ENCODE measurements at regions not wholly inside any gene's neighbourhood (a gene's known extent, or its start where the extent isn't known, plus 50 kb on each side); places are given as distances from the start of the nearest gene placed in this dataset.

DNA sequence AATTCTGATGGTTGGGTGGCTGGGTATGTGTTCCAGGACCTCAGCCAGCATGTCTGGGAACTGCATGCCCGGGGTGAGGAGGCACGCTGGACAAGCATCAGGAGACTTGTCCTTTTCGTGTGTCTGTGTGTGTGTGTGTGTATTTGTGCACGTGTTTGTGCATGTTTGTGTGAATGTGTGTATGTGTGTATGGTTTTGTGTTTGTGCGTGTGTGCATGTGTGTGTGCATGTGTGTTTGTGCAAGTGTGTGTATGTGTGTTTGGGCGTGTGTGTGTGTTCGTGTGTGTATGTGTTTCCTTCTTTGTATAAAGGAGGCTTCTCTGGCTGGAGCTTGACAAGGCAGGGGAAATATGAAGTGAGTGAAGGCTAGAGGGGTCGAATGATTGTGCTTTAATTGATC is 491.5 kb downstream of the IRX1 start:
- Histone ChIP-seq H3K36me3 (ENCODE audit: low read depth) (no peaks in the 10 kb centered on the region), H3K4me3 (ENCODE audit: severe bottlenecking) (no peak overlapping the region), H3K27me3 (ENCODE audit: insufficient read depth, poor library complexity, severe bottlenecking) (no peaks in the 10 kb centered on the region), H3K4me1 (ENCODE audit: insufficient read depth, poor library complexity, severe bottlenecking) (peaks cover 19% of the 10 kb centered on the region), H3K9me3 (ENCODE audit: severe bottlenecking) (no peaks in the 10 kb centered on the region), H3K27ac (ENCODE audit: poor library complexity, severe bottlenecking) (no peak overlapping the region)
- no peak for ATAC-seq (ENCODE audit: low read depth)
- TF ChIP-seq CTCF (IDR thresholded peaks at IDR 0.05; ENCODE audit: poor library complexity, severe bottlenecking), result no peak
- no peak for DNase-seq (ENCODE audit: low spot score)

- H3K9me3 ChIP-seq (ENCODE audit: severe bottlenecking), result no peaks in the 10 kb centered on the region
- no peak for TF ChIP-seq CTCF (IDR thresholded peaks at IDR 0.05; ENCODE audit: poor library complexity, severe bottlenecking)
These were observed 493.5 kb downstream of the IRX1 start for GRCh38 chr5:4089087-4089486.

GRCh38 chr5:4093236-4093635 is 497.6 kb downstream of the IRX1 start:
- Histone ChIP-seq H3K4me3 (ENCODE audit: severe bottlenecking) (no peak overlapping the region), H3K36me3 (ENCODE audit: low read depth) (no peaks in the 10 kb centered on the region), H3K27ac (ENCODE audit: poor library complexity, severe bottlenecking) (no peak overlapping the region), H3K4me1 (ENCODE audit: insufficient read depth, poor library complexity, severe bottlenecking) (no peaks in the 10 kb centered on the region), H3K27me3 (ENCODE audit: insufficient read depth, poor library complexity, severe bottlenecking) (no peaks in the 10 kb centered on the region), H3K9me3 (ENCODE audit: severe bottlenecking) (peaks cover 1% of the 10 kb centered on the region)
- ATAC-seq (ENCODE audit: low read depth) (no peak), DNase-seq (ENCODE audit: low spot score) (no peak)
- TF ChIP-seq CTCF (IDR thresholded peaks at IDR 0.05; ENCODE audit: poor library complexity, severe bottlenecking), result no peak

More at GRCh38 chr5:4089087-4089486, 493.5 kb downstream of the IRX1 start:
- Histone ChIP-seq H3K27ac (ENCODE audit: poor library complexity, severe bottlenecking) (peak overlapping the region; percentile 20), H3K27me3 (ENCODE audit: insufficient read depth, poor library complexity, severe bottlenecking) (no peaks in the 10 kb centered on the region), H3K4me3 (ENCODE audit: severe bottlenecking) (no peak overlapping the region), H3K4me1 (ENCODE audit: insufficient read depth, poor library complexity, severe bottlenecking) (peaks cover 4% of the 10 kb centered on the region), H3K36me3 (ENCODE audit: low read depth) (no peaks in the 10 kb centered on the region)
- ATAC-seq (ENCODE audit: low read depth) (peak; percentile 84), DNase-seq (ENCODE audit: low spot score) (no peak)

DNA sequence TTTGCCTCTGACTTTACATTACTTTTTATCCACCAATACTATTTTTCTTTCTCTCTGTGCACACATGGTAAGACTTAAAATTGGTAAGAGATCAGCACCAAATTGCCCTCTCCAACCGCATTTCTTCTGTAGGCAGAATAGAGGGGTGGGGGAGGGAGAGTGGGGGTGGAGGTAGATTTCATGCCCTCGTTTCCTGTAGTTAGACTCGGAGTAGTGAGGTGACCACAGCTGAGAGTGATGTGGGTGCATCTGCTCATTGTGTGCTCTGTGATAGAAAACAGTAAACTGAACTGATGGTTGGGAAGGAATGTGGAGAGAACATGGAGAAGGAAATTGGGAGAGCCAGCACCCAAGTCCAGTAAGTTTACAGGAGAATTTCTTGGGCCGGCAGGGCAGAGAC is 498.3 kb downstream of the IRX1 start:
- Histone ChIP-seq H3K4me1 (ENCODE audit: insufficient read depth, poor library complexity, severe bottlenecking) (no peaks in the 10 kb centered on the region), H3K27me3 (ENCODE audit: insufficient read depth, poor library complexity, severe bottlenecking) (no peaks in the 10 kb centered on the region), H3K9me3 (ENCODE audit: severe bottlenecking) (peaks cover 1% of the 10 kb centered on the region), H3K4me3 (ENCODE audit: severe bottlenecking) (no peak overlapping the region), H3K36me3 (ENCODE audit: low read depth) (no peaks in the 10 kb centered on the region), H3K27ac (ENCODE audit: poor library complexity, severe bottlenecking) (no peak overlapping the region)
- DNase-seq (ENCODE audit: low spot score), result no peak
- TF ChIP-seq CTCF (IDR thresholded peaks at IDR 0.05; ENCODE audit: poor library complexity, severe bottlenecking), result no peak
- no peak for ATAC-seq (ENCODE audit: low read depth)

GRCh38 chr5:4095918-4096630 is 500.4 kb downstream of the IRX1 start:
- no peak for TF ChIP-seq CTCF (IDR thresholded peaks at IDR 0.05; ENCODE audit: poor library complexity, severe bottlenecking)
- DNase-seq (ENCODE audit: low spot score), result no peak
- Histone ChIP-seq H3K36me3 (ENCODE audit: low read depth) (no peaks in the 10 kb centered on the region), H3K27ac (ENCODE audit: poor library complexity, severe bottlenecking) (no peak overlapping the region), H3K9me3 (ENCODE audit: severe bottlenecking) (peaks cover 1% of the 10 kb centered on the region), H3K4me1 (ENCODE audit: insufficient read depth, poor library complexity, severe bottlenecking) (no peaks in the 10 kb centered on the region), H3K4me3 (ENCODE audit: severe bottlenecking) (no peak overlapping the region), H3K27me3 (ENCODE audit: insufficient read depth, poor library complexity, severe bottlenecking) (no peaks in the 10 kb centered on the region)
- ATAC-seq (ENCODE audit: low read depth), result no peak
